IMR-90 (cell line): ENCODE measurements at regions not wholly inside any gene's neighbourhood (a gene's known extent, or its start where the extent isn't known, plus 50 kb on each side); places are given as distances from the start of the nearest gene placed in this dataset.

Source experiments
- ATAC-seq: fragments of 200-7000 bp; cut with Tn5 transposase; 2 replicates; pipeline ENCODE4 v1.9.1; 2020; ENCODE audit warnings: low read depth, mild to moderate bottlenecking, moderate library complexity
- BruUV-seq: library from RNA; stranded (reverse); fragments of 400-500 nt; replicated peaks from 2 replicates; lab custom pipeline; 2021; lab: Mats Ljungman, UMichigan
- CTCF ChIA-PET: fragments of 300-600 bp; formaldehyde crosslinking; extraction: SDS; loops from one replicate; lab custom pipeline; 2021; ENCODE audit warnings: antibody characterized with exemption; lab: Yijun Ruan, JAX
- POLR2A ChIA-PET: fragments of 300-600 bp; sonication (Branson Sonifier 250); formaldehyde crosslinking; loops from one replicate; lab custom pipeline; 2022; ENCODE audit warnings: antibody characterized with exemption; ENCODE audit not compliant: unreplicated experiment; lab: Charles Lee
- DNase-seq: peaks from one replicate; pipeline ENCODE4 v3.0.0; 2013
- H2AFZ ChIP-seq: replicated peaks from 2 replicates; pipeline ENCODE3; 2013; ENCODE audit warnings: low read length, mild to moderate bottlenecking; ENCODE audit not compliant: poor library complexity
- H2AK5ac ChIP-seq: 2 replicates; pipeline ENCODE4 v1.6.1; 2013; ENCODE audit warnings: low read depth, low read length, inconsistent platforms
- H2AK9ac ChIP-seq: replicated peaks from 2 replicates; pipeline ENCODE3; 2013; ENCODE audit warnings: mild to moderate bottlenecking, low read depth, low read length, moderate library complexity; ENCODE audit not compliant: poor library complexity
- H2BK120ac ChIP-seq: 2 replicates; pipeline ENCODE4 v1.6.1; 2013; ENCODE audit warnings: low read depth, low read length, inconsistent platforms
- H2BK15ac ChIP-seq: 3 replicates; pipeline ENCODE4 v1.6.1; 2013; ENCODE audit warnings: low read depth, low read length, inconsistent platforms
- H2BK20ac ChIP-seq: 2 replicates; pipeline ENCODE4 v1.6.1; 2013; ENCODE audit warnings: low read depth, mild to moderate bottlenecking, inconsistent platforms, low read length, moderate library complexity
- H2BK5ac ChIP-seq: 2 replicates; pipeline ENCODE4 v1.6.1; 2013; ENCODE audit warnings: mild to moderate bottlenecking, low read depth, low read length, inconsistent platforms; ENCODE audit not compliant: poor library complexity, severe bottlenecking
- H3K14ac ChIP-seq: replicated peaks from 2 replicates; pipeline ENCODE4 v1.6.1; 2013; ENCODE audit warnings: low read depth, low read length, inconsistent platforms
- H3K18ac ChIP-seq: 2 replicates; pipeline ENCODE4 v1.6.1; 2013; ENCODE audit warnings: low read depth, low read length, control low read depth
- H3K23ac ChIP-seq: 2 replicates; pipeline ENCODE4 v1.6.1; 2013; ENCODE audit warnings: low read depth, low read length, inconsistent platforms
- H3K27ac ChIP-seq: 2 replicates; pipeline ENCODE4 v1.5.1; 2013; ENCODE audit warnings: mild to moderate bottlenecking, control low read depth, low read length; ENCODE audit not compliant: insufficient read depth
- H3K27me3 ChIP-seq: 2 replicates; pipeline ENCODE4 v1.6.1; 2013; ENCODE audit warnings: low read length; ENCODE audit not compliant: control insufficient read depth, insufficient read depth
- H3K36me3 ChIP-seq: 2 replicates; pipeline ENCODE4 v1.6.1; 2013; ENCODE audit warnings: low read length, mixed read lengths; ENCODE audit not compliant: control insufficient read depth, insufficient read depth
- H3K4ac ChIP-seq: 2 replicates; pipeline ENCODE4 v1.6.1; 2013; ENCODE audit warnings: low read depth, low read length, inconsistent platforms
- H3K4me1 ChIP-seq: 2 replicates; pipeline ENCODE4 v1.6.1; 2013; ENCODE audit warnings: low read length, mixed read lengths; ENCODE audit not compliant: control insufficient read depth, insufficient read depth
- H3K4me2 ChIP-seq: 2 replicates; pipeline ENCODE4 v1.6.1; 2013; ENCODE audit warnings: low read depth, mild to moderate bottlenecking, control low read depth, low read length, moderate library complexity
- H3K4me3 ChIP-seq: 2 replicates; pipeline ENCODE4 v1.5.1; 2013; ENCODE audit warnings: low read depth, mild to moderate bottlenecking, control low read depth, low read length, moderate library complexity; ENCODE audit not compliant: insufficient read depth
- H3K56ac ChIP-seq: 2 replicates; pipeline ENCODE4 v1.6.1; 2013; ENCODE audit warnings: low read length, inconsistent platforms; ENCODE audit not compliant: insufficient read depth; ENCODE audit errors: extremely low read depth
- H3K79me1 ChIP-seq, 2 experiments: 2 replicates each; pipeline ENCODE4 v1.6.1; 2013; ENCODE audit warnings: low read length in 2 of 2, inconsistent platforms in 1 of 2, low read depth in 1 of 2
- H3K9ac ChIP-seq: 2 replicates; pipeline ENCODE4 v1.6.1; 2013; ENCODE audit warnings: low read depth, low read length, control low read depth
- H3K9me1 ChIP-seq: 2 replicates; pipeline ENCODE4 v1.6.1; 2013; ENCODE audit warnings: low read length, inconsistent platforms; ENCODE audit not compliant: insufficient read depth
- H3K9me3 ChIP-seq: 2 replicates; pipeline ENCODE4 v1.6.1; 2013; ENCODE audit warnings: low read length; ENCODE audit not compliant: control insufficient read depth, insufficient read depth
- H4K20me1 ChIP-seq: 2 replicates; pipeline ENCODE4 v1.6.1; 2013; ENCODE audit warnings: low read length, inconsistent platforms; ENCODE audit not compliant: insufficient read depth
- H4K5ac ChIP-seq: 2 replicates; pipeline ENCODE4 v1.6.1; 2013; ENCODE audit warnings: mild to moderate bottlenecking, low read depth, low read length, control low read depth
- H4K8ac ChIP-seq, 2 experiments: 2 replicates each; pipeline ENCODE4 v1.6.1; 2013; ENCODE audit warnings: low read depth in 2 of 2, low read length in 2 of 2, control low read depth in 1 of 2, inconsistent platforms in 1 of 2
- H4K91ac ChIP-seq: 2 replicates; pipeline ENCODE4 v1.6.1; 2013; ENCODE audit warnings: low read depth, low read length, inconsistent platforms; ENCODE audit not compliant: insufficient read depth
- MXI1 ChIP-seq: IDR thresholded peaks from 2 replicates; pipeline ENCODE4 v1.6.1; 2012; ENCODE audit warnings: low read depth, mild to moderate bottlenecking, low read length, moderate library complexity, borderline replicate concordance
- USF2 ChIP-seq: fragments of 150-350 bp; IDR thresholded peaks from 2 replicates; pipeline ENCODE4 v1.6.1; 2017; ENCODE audit warnings: mild to moderate bottlenecking, antibody characterized with exemption, low read length, low read depth
- WGBS, 2 experiments: methylation state at CpG; one replicate each; pipeline versions ENCODE4 v1.1.5 to v1.1.7; 2013; ENCODE audit warnings: missing lambda C conversion rate in 2 of 2; ENCODE audit not compliant: insufficient read length in 1 of 2; ENCODE audit errors: extremely low coverage in 2 of 2; 5-methylcytosine and 5-hydroxymethylcytosine counted together
- dilution Hi-C: fragments of 300-500 bp; cut with HindIII; formaldehyde crosslinking; loops from one replicate; pipeline ENCODE4 v1.14.3; 2018; ENCODE audit warnings: low sequenced_read_pairs; ENCODE audit not compliant: unreplicated experiment
- in situ Hi-C: fragments of 300-500 bp; cut with MboI; formaldehyde crosslinking; loops from 3 replicates; pipeline ENCODE4 v1.14.3; 2019; ENCODE audit warnings: low sequenced_read_pairs, inconsistent platforms, mixed read lengths
- intact Hi-C: fragments of 100-400 bp; cut with micrococcal nuclease; formaldehyde crosslinking; loops from 2 replicates; pipeline ENCODE4 v1.10.0; 2022

DNA sequence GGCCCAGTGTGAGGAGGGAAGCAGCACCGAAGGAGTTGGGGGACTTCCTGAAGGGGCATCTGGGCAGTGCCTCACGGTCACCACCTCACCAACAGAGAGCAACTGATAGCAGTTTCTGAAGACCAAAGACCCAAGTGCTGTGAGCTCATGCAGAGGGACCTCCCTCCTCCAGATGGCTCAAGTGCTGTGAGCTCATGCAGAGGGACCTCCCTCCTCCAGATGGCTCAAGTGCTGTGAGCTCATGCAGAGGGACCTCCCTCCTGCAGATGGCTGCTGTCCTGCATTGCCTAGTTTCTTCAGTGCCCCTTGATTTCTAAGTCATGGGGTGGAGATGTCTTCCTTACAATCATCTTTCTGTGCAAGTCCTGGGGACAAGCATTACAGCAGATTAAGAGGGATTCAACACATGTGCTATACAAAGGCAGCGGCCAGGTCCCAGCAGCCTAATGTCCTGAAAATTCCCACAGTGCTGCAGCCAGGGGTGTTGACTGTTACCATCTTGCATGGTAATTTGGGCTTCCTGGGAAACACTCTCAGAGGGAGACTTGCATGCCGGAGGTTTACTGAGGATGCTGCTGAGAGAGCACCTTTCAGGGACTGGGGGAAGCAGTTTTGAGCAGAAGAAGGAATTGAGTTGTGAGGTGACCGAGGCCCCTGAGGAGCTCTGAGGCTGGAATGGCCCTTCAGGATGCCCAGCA lies 409.3 kb downstream of the GALR1 start:
- no peak overlapping the region for H3K56ac ChIP-seq
- H3K27ac ChIP-seq = no peak overlapping the region
- no peaks in the 10 kb centered on the region for H4K20me1 ChIP-seq
- H4K5ac ChIP-seq = no peak overlapping the region
- TF ChIP-seq MXI1 (no peak), USF2 (no peak)
- no peaks in the 10 kb centered on the region for H3K27me3 ChIP-seq
- no peak overlapping the region for H3K4ac ChIP-seq
- no CpG with 5 or more reads among the region's 5 CpGs for WGBS, 2 experiments
- H3K4me1 ChIP-seq = no peaks in the 10 kb centered on the region
- dilution Hi-C loops (no loop called here), intact Hi-C loops (no loop called here), in situ Hi-C loops (no loop called here)
- H3K79me1 ChIP-seq = no peaks in the 10 kb centered on the region
- no peak overlapping the region for H2AK9ac ChIP-seq
- no peak overlapping the region for H4K91ac ChIP-seq
- no peak overlapping the region for H3K14ac ChIP-seq
- ATAC-seq (no peak), DNase-seq (no peak)
- H2AFZ ChIP-seq = no peak overlapping the region
- no peak overlapping the region for H3K4me2 ChIP-seq
- no peak overlapping the region for H3K23ac ChIP-seq
- H3K9me1 ChIP-seq = no peaks in the 10 kb centered on the region
- no peak overlapping the region for H2AK5ac ChIP-seq
- no peak overlapping the region for H3K9ac ChIP-seq
- no peaks in the 10 kb centered on the region for H3K36me3 ChIP-seq
- no peak overlapping the region for H4K8ac ChIP-seq
- no peak overlapping the region for H3K18ac ChIP-seq
- no TSS peak for BruUV-seq
- no peak overlapping the region for H3K4me3 ChIP-seq
- H3K9me3 ChIP-seq = peaks cover 39% of the 10 kb centered on the region
- POLR2A ChIA-PET = no interaction called here
- no peak overlapping the region for H2BK5ac ChIP-seq
- H2BK20ac ChIP-seq = no peak overlapping the region
- no peak overlapping the region for H2BK120ac ChIP-seq
- no peak overlapping the region for H2BK15ac ChIP-seq
- CTCF ChIA-PET = no interaction called here
